Natural killer cell treated with Interleukin-12 subunit alpha and Interleukin-12 subunit beta and Interleukin-15 and Interleukin-18, amount 100 ng/mL, for 72 hours (primary cell): ENCODE measurements at regions not wholly inside any gene's neighbourhood (a gene's known extent, or its start where the extent isn't known, plus 50 kb on each side); places are given as distances from the start of the nearest gene placed in this dataset.

Experiments
- ATAC-seq, 2 donors: fragments of 150-1000 bp; cut with Tn5 transposase in 1 of 2; sonication (Bioruptor Pico), chemical (Tn5 transposase) in 1 of 2; 2 replicates each; pipeline ENCODE4 v1.10.0; 2021
- DNase-seq: peaks from one replicate; pipeline ENCODE4 v3.0.0; 2022; ENCODE audit warnings: low spot score
- H3K27ac Mint-ChIP-seq, 2 donors: 1 replicate in 1 of 2; 2 replicates in 1 of 2; pipeline ENCODE4 v1.8.0; 2022; ENCODE audit warnings: mixed read lengths in 2 of 2, mild to moderate bottlenecking in 1 of 2, moderate library complexity in 1 of 2
- H3K27me3 Mint-ChIP-seq, 2 donors: 1 replicate in 1 of 2; 2 replicates in 1 of 2; pipeline ENCODE4 v1.8.0; 2022; ENCODE audit warnings: mixed read lengths in 2 of 2
- H3K36me3 Mint-ChIP-seq: one replicate; pipeline ENCODE4 v1.8.0; 2022; ENCODE audit warnings: mixed read lengths
- H3K4me1 Mint-ChIP-seq, 2 donors: 1 replicate in 1 of 2; 2 replicates in 1 of 2; pipeline ENCODE4 v1.8.0; 2022; ENCODE audit warnings: low read depth in 2 of 2, mixed read lengths in 2 of 2, mild to moderate bottlenecking in 1 of 2
- H3K4me3 Mint-ChIP-seq: one replicate; pipeline ENCODE4 v1.8.0; 2022; ENCODE audit warnings: mixed read lengths
- H3K9me3 Mint-ChIP-seq: 2 replicates; pipeline ENCODE4 v1.8.0; 2022; ENCODE audit warnings: mixed read lengths

DNA sequence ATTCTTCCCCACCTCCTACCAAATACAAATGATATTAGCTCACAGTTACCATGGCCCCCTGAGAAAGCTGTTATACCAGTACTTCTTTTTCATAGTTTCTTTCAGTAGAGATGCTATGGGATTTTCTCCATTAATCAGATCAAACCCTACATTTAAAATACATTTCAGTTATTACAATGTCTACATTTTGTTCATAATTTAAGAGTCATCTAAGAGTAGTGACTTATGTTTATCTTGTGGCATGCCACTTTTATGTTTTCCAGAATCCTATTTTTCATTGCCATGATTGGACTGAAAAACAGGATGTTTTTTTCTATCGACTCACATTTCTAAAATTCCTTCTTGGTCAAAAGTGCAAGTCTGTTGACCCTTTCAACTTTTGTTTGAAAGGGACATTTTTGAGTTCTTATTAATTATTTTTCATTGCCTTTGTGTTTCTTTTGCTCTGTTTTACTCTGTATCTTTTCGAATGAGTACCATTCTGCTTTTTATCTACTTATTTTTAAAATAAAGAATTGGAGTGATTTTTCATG is 77.4 kb upstream of the ANXA1 start:
- peaks cover 33 to 43% of the 10 kb centered on the region in 2 donors for H3K27me3 Mint-ChIP-seq
- H3K4me1 Mint-ChIP-seq = no peaks in the 10 kb centered on the region
- no peaks in the 10 kb centered on the region for H3K36me3 Mint-ChIP-seq

GRCh38 chr9:73073337-73074175 is 78.1 kb upstream of the ANXA1 start:
- no peak for ATAC-seq
- no peaks in the 10 kb centered on the region for H3K36me3 Mint-ChIP-seq
- peaks cover 32 to 45% of the 10 kb centered on the region in 2 donors for H3K27me3 Mint-ChIP-seq
- H3K9me3 Mint-ChIP-seq = no peaks in the 10 kb centered on the region
- H3K4me3 Mint-ChIP-seq = no peak overlapping the region
- H3K27ac Mint-ChIP-seq = no peak overlapping the region
- no peaks in the 10 kb centered on the region for H3K4me1 Mint-ChIP-seq
- no peak for DNase-seq

More for the DNA sequence above, 77.4 kb upstream of the ANXA1 start:
- Mint-ChIP-seq H3K4me3 (no peak overlapping the region), H3K9me3 (no peaks in the 10 kb centered on the region), H3K27ac (no peak overlapping the region)
- DNase-seq (no peak), ATAC-seq (no peak)

DNA sequence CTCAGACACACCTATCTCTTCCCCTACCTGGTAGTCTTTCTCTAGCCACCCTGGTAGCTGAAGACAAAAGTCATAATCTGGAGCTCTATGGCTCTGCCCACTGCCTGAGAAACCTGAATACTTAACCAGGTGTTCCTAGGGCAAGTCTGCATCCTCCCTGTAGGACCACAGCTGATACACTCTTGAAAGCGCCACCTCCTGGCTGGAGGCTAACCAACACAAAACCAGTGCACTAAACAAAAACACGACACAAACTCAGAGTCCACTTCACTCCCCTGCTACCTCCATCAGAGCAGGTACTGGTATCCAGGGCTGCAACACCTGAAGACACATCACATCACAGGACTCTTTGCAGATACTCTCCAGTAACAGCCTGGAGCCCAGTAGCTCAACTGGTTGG is 84.6 kb upstream of the ANXA1 start:
- Mint-ChIP-seq H3K4me3 (no peak overlapping the region), H3K36me3 (no peaks in the 10 kb centered on the region), H3K9me3 (no peaks in the 10 kb centered on the region), H3K27ac (no peak overlapping the region), H3K27me3 (peaks cover 11 to 36% of the 10 kb centered on the region in 2 donors), H3K4me1 (no peaks in the 10 kb centered on the region)
- no peak for DNase-seq
- no peak for ATAC-seq

DNA sequence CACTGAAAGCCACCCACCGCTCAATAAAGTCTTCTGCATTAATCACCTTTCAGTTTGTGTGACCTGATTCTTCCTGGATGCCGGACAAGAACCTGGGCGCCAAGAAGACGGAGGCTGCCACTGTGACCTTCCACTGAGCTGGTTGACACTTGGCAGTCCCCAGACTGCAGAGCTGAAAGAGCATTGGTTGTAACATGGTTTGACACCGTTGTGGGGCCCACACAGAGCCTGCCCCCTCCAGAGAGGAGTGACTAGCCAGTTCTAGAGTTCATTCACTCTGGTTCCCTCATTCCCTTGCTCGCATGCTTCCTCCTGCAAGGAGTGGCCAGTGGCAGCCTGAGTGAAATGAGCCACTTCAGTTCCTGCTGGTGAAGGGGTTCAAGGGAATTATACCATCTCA is 86.2 kb upstream of the ANXA1 start:
- no peaks in the 10 kb centered on the region for H3K36me3 Mint-ChIP-seq
- no peak for ATAC-seq

GRCh38 chr9:73064315-73064714 is 87.3 kb upstream of the ANXA1 start:
- Mint-ChIP-seq H3K27ac (no peak overlapping the region), H3K27me3 (peaks cover 9 to 37% of the 10 kb centered on the region in 2 donors), H3K4me3 (no peak overlapping the region), H3K9me3 (no peaks in the 10 kb centered on the region), H3K36me3 (no peaks in the 10 kb centered on the region), H3K4me1 (no peaks in the 10 kb centered on the region)
- no peak for ATAC-seq
- no peak for DNase-seq

More for the DNA sequence above, 86.2 kb upstream of the ANXA1 start:
- no peak overlapping the region for H3K4me3 Mint-ChIP-seq
- no peak for DNase-seq
- H3K27me3 Mint-ChIP-seq = peaks cover 8 to 43% of the 10 kb centered on the region in 2 donors
- no peaks in the 10 kb centered on the region for H3K9me3 Mint-ChIP-seq
- no peaks in the 10 kb centered on the region for H3K4me1 Mint-ChIP-seq
- H3K27ac Mint-ChIP-seq = no peak overlapping the region

GRCh38 chr9:73061146-73061545 is 90.5 kb upstream of the ANXA1 start:
- H3K27me3 Mint-ChIP-seq = peaks cover 7 to 20% of the 10 kb centered on the region in 2 donors
- H3K4me3 Mint-ChIP-seq = no peak overlapping the region
- DNase-seq (no peak), ATAC-seq (no peak)
- no peaks in the 10 kb centered on the region for H3K4me1 Mint-ChIP-seq
- no peak overlapping the region for H3K27ac Mint-ChIP-seq
- H3K9me3 Mint-ChIP-seq = no peaks in the 10 kb centered on the region
- H3K36me3 Mint-ChIP-seq = no peaks in the 10 kb centered on the region

DNA sequence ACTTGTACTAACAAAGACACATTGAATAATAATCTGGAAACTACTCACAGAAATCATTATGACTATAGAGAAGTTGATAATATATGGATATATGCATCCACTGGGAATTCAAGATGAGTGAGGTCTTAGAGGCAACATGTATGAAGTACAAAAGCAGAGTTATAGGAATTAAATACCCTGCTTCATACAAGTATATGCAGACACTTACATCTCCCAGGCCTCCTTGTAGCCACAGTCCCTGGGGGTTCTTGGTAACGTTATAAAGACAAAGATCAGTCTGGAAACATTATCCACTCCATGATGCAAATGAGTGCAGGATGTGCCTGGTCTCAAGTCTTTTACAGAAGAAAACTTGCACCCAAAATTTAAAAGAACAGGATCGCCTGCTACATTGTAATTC is 92.4 kb upstream of the ANXA1 start:
- Mint-ChIP-seq H3K4me1 (no peaks in the 10 kb centered on the region), H3K36me3 (no peaks in the 10 kb centered on the region), H3K9me3 (no peaks in the 10 kb centered on the region), H3K4me3 (no peak overlapping the region), H3K27me3 (peaks cover 7 to 19% of the 10 kb centered on the region in 2 donors), H3K27ac (no peak overlapping the region)
- ATAC-seq (no peak), DNase-seq (no peak)

DNA sequence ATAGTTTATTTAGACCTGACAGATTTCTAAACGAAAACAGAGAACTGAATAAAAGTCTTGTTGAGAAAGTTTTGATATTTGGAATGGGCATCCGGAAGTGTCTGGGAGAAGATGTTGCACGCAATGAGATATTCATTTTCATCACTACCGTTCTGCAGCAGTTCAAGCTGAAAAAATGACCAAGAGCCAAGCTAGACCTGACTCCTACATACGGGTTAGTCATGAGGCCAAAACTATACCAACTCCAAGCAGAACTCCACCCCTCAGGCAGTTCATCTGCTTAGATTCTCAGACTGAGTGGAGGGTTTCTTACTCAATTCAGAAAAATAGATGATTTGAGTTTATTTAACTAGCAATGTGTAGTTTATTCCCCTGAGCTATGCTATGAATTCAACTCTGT is 95.4 kb upstream of the ANXA1 start:
- no peak for ATAC-seq
- Mint-ChIP-seq H3K27me3 (peaks cover 7 to 32% of the 10 kb centered on the region in 2 donors), H3K36me3 (no peaks in the 10 kb centered on the region), H3K4me1 (no peaks in the 10 kb centered on the region), H3K9me3 (no peaks in the 10 kb centered on the region), H3K27ac (no peak overlapping the region), H3K4me3 (no peak overlapping the region)
- DNase-seq = no peak

DNA sequence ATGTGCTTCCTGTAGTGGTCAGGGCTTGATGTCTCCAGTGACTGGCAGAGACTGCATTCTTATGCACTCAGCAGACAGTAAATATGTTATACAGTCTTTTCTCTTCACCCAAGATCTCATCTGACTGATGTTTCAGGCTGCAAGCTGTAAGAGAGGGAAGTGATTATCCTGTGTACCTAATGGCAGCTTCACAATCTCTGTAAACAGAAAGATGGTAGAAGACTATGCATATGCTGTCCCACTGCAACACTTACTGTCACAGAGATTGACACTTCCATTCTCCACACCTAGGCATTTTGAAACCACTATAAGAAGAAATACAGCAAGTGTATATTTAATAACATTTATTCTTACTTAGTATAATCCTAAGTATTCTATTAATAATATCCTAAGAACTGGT is 97.6 kb upstream of the ANXA1 start:
- DNase-seq (no peak), ATAC-seq (no peak)
- H3K4me3 Mint-ChIP-seq = no peak overlapping the region
- H3K9me3 Mint-ChIP-seq = no peaks in the 10 kb centered on the region
- no peaks in the 10 kb centered on the region for H3K4me1 Mint-ChIP-seq
- no peak overlapping the region for H3K27ac Mint-ChIP-seq
- no peaks in the 10 kb centered on the region for H3K36me3 Mint-ChIP-seq
- peaks cover 5 to 25% of the 10 kb centered on the region in 2 donors for H3K27me3 Mint-ChIP-seq

DNA sequence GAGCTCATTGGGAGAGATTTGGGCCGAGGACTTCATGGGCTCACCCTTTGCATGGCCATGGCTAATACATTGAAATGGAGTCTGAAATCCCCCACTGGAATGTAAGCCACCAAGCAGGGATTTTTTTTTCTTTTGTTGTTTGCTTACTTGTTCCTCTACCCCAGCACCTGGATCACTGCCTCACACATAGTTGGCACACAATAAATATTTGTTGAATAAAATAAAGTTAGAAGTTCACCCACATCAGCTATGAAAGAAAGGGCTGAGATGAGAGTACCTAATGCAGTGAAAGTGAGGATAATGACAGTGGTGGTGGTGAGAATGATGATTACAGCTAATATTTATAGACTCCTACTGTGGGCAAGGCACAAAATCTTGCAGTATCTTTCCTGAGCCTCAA is 98.1 kb upstream of the ANXA1 start:
- no peaks in the 10 kb centered on the region for H3K4me1 Mint-ChIP-seq
- H3K9me3 Mint-ChIP-seq = no peaks in the 10 kb centered on the region
- ATAC-seq (no peak), DNase-seq (no peak)
- H3K27me3 Mint-ChIP-seq = peaks cover 7 to 28% of the 10 kb centered on the region in 2 donors
- no peak overlapping the region for H3K27ac Mint-ChIP-seq
- H3K36me3 Mint-ChIP-seq = no peaks in the 10 kb centered on the region
- H3K4me3 Mint-ChIP-seq = no peak overlapping the region

- DNase-seq (no peak), ATAC-seq (no peak)
- Mint-ChIP-seq H3K4me3 (no peak overlapping the region), H3K4me1 (no peaks in the 10 kb centered on the region), H3K36me3 (no peaks in the 10 kb centered on the region), H3K27ac (no peak overlapping the region), H3K27me3 (peaks cover 7 to 30% of the 10 kb centered on the region in 2 donors), H3K9me3 (no peaks in the 10 kb centered on the region)
Measured at GRCh38 chr9:73050887-73051550, 98.2 kb upstream of the ALDH1A1 start.

DNA sequence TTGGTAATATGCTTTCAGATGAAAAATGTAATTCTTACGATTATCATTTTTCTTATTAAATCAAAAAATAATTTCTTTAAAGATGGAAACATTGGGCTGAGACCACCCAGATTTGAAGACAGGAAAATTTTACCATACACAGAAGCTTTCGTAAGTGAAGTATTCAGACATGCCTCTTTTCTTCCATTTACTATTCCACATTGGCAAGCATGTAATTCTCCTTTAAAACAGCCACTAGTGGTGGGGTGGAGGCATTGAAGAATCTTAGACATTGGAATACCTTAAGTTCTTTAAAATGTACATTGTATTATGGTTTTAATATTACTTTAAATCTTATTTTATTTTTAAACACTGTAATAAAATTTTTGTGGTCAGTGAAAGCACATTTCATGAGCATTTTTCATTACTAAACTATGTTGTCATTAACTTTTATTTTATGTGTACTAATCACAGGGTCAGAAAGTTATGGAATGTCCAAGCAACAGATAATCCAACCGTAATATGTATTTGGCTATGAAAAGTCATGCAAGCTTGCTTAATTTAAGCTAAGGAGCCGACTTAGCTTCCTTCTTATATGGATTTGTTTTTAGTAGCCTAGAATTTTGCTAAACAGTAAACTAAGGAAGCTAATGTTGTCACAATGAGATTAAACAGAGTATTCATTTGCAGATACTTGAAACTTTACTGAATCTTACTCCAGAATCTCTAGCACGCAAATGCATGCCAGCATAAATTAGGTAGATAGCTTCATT is 97.4 kb upstream of the ALDH1A1 start:
- Mint-ChIP-seq H3K4me3 (no peak overlapping the region), H3K36me3 (no peaks in the 10 kb centered on the region), H3K27me3 (peaks cover 12 to 38% of the 10 kb centered on the region in 2 donors), H3K9me3 (no peaks in the 10 kb centered on the region), H3K4me1 (no peaks in the 10 kb centered on the region), H3K27ac (no peak overlapping the region)
- ATAC-seq (no peak), DNase-seq (no peak)

- Mint-ChIP-seq H3K4me1 (no peaks in the 10 kb centered on the region), H3K36me3 (no peaks in the 10 kb centered on the region), H3K4me3 (no peak overlapping the region), H3K9me3 (no peaks in the 10 kb centered on the region), H3K27me3 (peaks cover 15 to 44% of the 10 kb centered on the region in 2 donors), H3K27ac (no peak overlapping the region)
- DNase-seq (no peak), ATAC-seq (no peak)
Measured at GRCh38 chr9:73049280-73049679, 96.4 kb upstream of the ALDH1A1 start.

GRCh38 chr9:73046769-73047168 is 93.9 kb upstream of the ALDH1A1 start:
- no peaks in the 10 kb centered on the region for H3K4me1 Mint-ChIP-seq
- ATAC-seq (no peak), DNase-seq (no peak)
- H3K36me3 Mint-ChIP-seq = no peaks in the 10 kb centered on the region
- H3K27me3 Mint-ChIP-seq = peaks cover 23 to 35% of the 10 kb centered on the region in 2 donors
- no peak overlapping the region for H3K27ac Mint-ChIP-seq
- no peaks in the 10 kb centered on the region for H3K9me3 Mint-ChIP-seq
- H3K4me3 Mint-ChIP-seq = no peak overlapping the region
